Activated T-cell treated with anti-CD3 and anti-CD28 coated beads for 48 hours (primary cell): ENCODE measurements at regions not wholly inside any gene's neighbourhood (a gene's known extent, or its start where the extent isn't known, plus 50 kb on each side); places are given as distances from the start of the nearest gene placed in this dataset.
A peak's percentile ranks its signal among the peaks of the same experiment; 100 is the strongest.
"Not testable (repeated sequence)": the region's sequence is repeated elsewhere in the genome, so short reads cannot be mapped to it uniquely, and the experiment has no call there.

Experiments
- DNase-seq: peaks from one replicate; pipeline ENCODE4 v3.0.0-alpha.2; 2020; ENCODE audit warnings: low read depth

DNA sequence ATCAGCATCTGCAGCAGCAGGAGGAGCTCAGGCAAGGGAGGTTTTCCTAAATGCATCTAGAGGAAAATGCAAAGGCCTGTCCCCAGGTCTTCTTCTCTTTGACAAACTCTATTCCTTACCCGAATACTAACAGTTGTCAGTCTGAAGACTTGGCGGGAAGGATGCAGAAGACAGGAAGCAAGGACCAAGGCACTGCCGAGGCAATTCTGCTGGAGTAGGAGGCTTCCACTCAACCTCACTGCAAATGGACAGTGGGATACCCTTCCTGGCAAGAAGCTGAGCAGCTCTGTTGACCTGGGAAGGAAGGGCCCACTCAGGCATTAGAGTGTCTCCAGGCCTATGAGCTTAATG is 373.0 kb downstream of the CCSER2 start:
- DNase-seq, result no peak

DNA sequence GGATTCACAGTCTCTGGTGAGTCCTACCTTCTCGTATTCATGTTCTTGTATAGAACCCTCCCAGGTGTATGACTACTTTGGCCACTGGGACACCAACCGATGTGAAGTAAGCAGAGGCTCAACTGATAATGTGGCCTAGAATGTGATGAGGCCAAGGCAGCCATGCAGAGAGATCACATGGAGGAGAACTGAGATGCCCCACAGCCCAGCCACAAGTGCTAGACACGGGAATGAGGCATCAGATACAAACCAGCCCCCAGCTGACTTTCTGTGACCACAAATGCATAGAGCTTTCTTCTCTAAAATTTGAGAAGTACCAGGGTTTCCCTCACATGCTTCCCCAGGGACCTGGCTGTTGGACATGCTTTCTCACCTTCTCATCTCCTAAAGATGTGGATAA is 375.7 kb downstream of the CCSER2 start:
- no peak for DNase-seq

DNA sequence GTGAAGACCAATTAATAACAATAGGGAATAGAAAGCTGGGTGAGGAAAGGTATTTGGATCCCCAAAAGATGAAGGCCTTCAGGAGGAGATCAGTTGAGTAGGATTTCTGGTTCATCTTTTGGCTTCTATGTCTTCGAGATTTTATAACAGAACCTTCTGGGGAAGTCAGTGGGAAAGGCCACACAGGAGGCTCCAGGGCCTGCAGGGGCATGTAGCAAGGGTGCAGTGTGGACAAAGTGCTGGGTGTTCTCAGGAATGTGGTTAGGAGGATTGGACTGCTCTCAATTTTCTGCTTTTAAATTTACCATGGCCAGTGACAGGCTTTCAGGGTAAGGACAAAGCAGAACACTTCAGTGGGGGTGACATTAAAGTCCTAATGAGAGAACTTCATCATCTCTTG is 378.0 kb downstream of the CCSER2 start:
- no peak for DNase-seq

DNA sequence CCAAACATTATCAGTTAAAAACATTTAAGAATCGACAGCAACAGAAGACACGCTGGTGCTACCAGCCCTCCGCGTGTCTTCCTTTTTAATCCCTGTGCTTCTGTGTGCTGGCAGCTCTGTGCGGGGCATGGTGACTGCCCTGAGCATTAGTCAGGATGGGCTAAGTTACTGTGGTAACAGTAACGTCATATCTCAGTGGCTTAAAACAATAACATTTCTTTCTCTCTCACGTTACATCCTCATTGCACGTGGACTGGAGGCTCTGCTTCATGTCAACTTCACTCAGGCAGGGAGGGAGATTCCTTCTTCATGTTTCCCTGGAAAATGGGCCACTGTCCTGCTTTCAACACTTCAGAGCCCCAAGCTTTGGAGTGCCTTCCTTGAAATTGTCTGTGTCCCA is 378.5 kb downstream of the CCSER2 start:
- no peak for DNase-seq

DNA sequence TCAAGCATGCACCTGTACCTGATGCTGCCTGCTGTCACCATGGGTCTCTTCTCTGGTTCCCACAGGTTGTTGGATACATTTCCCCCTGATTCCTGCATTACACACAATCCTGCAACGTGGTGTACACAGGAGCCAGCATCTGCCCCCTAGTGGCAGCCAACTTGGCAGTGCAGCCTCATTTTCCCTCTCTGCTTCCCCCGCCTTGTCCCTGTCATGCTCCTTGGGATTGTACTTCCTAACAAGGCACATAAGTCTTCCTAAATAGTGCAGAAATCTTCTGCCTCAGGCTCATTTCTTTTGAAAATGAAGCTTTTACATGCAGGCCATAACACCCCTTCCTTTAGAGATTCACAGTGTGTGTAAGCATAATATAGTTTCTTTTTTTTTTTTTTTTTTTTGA is 387.5 kb downstream of the CCSER2 start:
- peak; percentile 1 for DNase-seq

DNA sequence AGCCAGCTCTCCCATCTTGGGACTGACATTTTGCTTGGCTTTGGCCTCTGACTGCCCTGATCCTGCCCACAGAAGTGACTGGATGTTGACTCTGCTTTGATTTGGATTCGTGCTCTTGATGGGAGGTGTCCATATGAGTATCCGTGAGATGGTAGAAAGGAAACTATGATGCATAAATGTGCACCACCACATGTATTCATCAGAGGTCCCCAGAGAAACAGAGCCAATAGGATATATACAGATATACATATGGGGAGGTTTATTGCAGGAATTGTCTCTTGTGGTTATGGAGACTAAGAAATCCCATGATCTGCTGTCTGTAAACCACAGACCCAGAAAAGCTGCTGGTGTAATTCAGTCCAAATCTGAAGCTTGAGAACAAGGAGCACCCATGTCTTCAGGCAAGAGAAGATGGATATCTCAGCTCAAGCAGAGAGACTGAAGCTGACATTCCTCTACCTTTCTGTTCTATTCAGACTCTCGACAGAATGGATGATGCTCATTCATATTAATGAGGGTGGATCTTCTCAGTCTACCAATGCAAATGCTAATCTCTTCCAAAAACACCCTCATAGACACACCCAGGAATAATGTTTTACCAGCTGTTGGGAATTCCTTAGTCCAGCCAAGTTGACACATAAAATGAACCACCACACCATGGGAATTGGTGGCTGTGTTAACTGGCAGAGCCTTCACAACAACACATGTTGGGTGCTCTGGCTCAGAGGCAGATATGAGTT is 390.7 kb downstream of the CCSER2 start:
- DNase-seq, result no peak

DNA sequence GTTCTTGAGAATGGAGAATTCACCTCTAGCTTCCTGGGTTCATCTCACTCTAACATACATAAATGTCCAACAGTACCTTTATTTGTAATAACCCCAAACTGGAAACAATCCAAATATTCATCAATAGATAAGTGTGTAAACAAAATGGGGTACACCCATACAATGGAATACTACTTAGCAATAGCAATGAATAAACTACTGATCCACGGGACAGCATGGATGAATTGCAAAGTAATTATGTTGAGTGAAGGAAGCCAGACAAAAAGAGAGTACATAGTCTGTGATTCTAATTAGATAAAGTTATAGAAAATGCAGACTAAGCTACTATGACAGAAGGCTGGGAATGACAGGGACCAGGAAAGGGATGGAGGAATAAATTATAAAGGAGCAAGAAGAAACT is 391.3 kb downstream of the CCSER2 start:
- DNase-seq, result no peak

DNA sequence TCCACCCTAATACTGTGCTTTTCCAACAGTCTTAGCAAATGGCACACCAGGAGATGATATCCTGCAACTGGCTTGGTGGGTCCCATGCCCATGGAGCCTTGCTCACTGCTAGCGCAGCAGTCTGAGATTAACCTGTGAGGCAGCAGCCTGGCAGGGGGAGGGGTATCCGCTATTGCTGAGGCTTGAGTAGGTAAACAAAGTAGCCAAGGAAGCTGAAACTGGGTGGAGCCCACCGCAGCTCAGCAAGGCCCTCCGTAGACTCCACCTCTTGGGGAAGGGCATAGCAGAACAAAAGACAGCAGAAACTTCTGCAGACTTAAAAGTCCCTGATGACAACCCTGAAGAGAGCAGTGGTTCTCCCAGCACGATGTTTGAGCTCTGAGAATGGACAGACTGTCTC is 399.0 kb downstream of the CCSER2 start:
- no peak for DNase-seq

DNA sequence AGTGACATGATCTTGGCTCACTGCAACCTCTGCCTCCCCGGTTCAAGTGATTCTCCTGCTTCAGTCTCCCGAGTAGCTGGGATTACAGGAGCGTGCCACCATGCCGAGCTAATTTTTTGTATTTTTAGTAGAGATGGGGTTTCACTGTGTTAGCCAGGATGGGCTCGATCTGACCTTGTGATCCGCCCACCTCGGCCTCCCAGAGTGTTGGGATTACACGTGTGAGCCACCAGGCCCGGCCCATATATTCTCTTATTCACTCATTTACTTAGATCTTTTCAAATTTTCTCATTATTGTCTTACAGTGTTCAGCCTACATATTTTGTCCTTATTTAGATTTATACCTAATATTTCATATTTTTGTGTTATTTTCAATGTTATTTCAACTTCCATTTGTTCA is 410.7 kb downstream of the CCSER2 start:
- DNase-seq, result not testable (repeated sequence)

DNA sequence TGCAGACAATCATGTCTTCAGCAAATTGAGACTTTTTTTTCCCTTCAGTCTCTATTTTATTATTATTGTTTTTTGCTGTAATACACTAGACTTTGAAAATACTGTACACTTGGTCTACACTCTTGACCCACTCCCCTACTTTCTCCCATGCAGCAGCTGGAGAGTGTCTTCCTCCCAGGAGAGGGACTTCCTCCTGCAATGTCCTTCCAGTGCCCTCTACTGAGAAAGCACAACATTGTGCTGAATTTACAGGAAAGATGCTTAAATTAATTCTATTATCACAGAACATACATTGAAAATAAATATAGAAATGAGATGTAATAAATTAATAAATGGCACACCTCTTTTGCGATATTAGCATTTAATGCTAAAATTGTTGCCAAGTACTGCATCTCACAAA is 411.3 kb downstream of the CCSER2 start:
- DNase-seq, result no peak

DNA sequence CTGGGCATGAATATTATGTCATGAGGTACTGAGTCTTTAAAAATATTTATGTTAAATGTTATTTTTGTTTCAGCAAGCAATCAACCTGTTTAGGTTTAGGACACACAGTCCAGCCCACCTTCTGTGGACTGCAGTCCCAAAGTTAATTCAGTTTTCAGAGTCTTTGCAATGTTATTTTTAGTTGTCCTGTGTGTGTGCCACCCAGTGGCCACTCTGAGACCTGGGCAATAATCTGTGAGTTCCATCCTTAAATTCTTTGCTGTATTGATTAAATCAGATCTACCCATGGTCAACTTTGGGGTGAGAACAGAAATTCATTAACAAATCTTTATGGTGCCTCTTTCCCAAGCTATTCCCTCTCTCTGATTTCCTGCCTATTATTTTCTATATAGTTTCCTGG is 415.1 kb downstream of the CCSER2 start:
- no peak for DNase-seq

DNA sequence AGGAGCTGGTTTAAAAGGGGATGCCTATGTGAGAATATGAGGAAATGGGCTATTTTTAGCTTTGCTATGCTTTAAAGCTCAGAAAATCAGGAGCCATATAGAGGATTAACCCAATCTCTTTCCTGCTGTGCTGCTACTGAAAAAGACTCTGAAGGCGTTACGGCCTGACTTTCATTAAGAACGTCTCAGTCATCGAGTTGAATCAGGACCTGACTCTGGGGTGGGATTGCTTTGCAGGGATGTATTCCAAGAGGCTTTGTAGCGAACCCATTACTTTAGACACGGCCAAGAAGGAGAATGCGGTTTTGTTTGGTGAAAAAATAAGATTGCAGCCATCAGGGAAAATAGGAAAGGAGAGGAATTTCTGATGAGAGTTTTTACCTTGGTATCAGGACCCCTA is 426.9 kb downstream of the CCSER2 start:
- DNase-seq, result no peak

DNA sequence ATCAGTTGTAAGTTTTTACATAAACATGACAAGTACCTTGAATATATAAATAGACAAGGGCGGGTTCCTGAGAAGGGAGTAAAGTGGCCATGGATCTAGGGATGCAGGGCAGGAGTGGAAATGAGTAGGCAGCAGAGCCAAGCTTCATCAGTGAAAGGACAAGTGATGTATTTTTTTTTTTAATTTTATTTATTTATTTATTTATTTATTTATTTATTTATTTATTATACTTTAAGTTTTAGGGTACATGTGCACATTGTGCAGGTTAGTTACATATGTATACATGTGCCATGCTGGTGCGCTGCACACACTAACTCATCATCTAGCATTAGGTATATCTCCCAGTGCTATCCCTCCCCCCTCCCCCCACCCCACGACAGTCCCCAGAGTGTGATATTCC is 428.3 kb downstream of the CCSER2 start:
- DNase-seq, result not testable (repeated sequence)

DNA sequence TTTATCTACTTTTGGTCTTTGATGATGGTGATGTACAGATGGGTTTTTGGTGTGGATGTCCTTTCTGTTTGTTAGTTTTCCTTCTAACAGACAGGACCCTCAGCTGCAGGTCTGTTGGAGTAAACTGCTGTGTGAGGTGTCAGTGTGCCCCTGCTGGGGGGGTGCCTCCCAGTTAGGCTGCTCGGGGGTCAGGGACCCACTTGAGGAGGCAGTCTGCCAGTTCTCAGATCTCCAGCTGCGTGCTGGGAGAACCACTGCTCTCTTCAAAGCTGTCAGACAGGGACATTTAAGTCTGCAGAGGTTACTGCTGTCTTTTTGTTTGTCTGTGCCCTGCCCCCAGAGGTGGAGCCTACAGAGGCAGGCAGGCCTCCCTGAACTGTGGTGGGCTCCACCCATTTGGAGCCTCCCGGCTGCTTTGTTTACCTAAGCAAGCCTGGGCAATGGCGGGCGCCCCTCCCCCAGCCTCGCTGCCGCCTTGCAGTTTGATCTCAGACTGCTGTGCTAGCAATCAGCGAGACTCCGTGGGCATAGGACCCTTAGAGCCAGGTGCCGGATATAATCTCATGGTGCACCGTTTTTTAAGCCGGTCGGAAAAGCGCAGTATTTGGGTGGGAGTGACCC is 433.7 kb downstream of the CCSER2 start:
- DNase-seq, result not testable (repeated sequence)

DNA sequence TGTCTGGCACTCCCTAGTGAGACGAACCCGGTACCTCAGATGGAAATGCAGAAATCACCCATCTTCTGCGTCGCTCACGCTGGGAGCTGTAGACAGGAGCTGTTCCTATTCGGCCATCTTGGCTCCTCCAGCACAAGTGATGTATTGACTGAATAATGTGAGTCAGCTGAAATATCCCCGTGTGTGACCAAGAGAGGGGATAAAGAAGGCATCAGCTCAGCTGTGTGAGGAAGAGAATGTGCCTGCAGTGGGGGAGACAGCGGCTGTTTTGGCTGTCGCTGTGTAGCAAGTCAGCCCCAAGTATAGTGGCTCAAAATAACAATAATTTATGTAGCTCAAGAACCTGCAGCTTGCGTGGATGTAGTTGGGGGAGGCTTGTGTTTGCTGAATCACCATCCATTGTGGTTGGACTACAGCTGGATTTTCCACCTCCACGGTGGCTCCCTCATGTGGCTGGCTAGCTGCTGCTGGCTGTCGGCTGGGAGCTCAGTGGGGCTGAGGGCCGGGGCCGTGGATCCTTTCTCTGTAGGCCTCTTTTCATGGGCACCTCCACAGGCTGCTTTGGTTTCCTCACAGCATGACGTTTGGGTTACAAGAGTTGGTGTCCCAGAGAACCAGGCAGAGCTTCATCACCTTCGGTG is 434.5 kb downstream of the CCSER2 start:
- DNase-seq, result no peak

DNA sequence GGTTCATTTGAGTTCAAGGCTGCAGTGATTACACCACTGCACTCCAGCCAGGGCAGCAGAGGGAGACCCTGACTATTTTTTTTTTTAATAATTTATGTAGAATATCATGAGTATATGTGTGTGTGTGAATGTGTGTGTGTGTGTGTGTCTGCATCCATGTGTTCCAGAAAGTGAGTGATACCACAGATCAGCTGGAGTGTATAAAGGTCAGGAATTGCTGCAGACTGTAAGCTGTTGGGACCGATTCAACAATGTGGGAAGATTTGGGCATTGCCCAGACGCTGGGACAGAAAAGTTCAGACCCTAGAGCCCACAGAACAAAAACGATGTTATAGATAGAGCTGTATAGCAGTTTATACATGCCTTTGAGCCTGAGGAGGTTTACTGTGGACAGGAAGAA is 435.6 kb downstream of the CCSER2 start:
- DNase-seq, result no peak

DNA sequence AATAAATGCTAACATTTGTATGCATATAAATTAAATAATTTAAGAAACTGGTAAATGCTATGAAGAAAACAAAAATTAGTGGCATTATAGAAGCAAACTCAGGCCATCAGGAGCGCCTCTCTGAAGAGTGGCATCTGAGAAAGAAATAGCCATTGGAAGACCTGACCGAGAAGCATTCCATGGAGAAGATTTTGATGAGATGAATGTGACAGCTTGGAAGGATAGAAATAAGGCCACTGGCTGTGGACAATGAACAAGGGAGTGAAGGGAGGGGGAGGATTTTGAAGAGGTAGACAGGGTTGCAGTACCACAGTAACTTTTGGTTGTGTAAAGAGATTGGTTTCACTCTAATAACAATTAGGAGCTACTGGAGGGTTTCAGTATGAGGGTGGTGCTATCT is 436.7 kb downstream of the CCSER2 start:
- DNase-seq, result no peak

DNA sequence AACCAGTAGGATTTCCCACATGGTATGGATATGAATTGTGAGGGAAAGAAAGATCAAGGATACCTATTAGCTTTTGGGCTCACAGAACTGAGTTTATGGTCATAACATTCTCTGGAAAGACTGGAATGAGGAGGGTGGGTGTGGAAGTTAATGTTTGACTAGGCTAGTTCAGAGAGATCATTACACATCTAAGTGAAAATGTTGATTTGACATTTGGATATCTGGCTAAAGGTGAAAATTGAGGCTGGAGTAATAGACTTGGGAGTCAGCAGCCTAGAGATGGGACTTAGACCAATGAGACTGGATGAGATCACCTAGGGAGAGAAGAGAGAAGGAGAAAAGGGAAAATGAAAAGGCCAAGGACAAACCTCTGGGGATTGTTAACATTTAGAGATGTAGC is 437.3 kb downstream of the CCSER2 start:
- no peak for DNase-seq

DNA sequence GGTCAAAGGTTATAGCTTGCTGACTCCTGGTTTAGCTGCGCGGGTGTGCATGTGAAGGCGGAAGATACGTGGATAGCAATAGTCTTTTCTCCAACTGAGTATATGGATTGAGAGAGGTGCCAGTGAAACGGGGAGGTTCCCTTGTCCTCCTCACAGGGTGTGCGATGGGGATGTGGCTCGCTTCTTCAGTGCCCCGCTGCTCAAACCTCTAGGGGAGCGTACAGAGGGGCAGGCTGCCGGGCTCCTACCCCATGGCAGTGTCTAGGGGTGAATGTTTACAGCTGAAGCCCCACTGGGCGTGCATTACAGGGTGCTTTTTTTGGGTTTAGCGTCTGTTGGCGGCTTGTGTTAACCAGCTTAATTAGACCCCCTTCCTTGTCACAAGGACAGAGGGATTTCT is 438.5 kb downstream of the CCSER2 start:
- DNase-seq, result no peak

DNA sequence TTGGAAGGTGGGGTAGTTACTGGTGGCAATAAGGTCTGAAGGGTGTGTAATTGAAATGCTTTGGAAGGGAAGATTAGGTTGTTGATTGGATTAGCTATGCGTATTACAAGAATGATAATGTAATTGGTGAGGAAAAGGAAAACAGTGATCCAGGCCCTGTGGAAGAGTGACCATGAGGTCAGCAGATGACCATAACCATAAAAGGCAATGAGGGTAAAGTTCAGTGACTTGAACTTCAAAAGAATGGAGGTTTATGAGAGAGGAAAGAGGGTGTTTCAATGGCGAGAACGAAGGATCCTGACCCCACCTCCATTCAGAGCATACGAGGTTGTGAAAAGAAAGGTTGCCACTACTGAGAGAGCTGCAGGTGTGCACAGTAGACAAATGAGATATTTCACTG is 439.7 kb downstream of the CCSER2 start:
- DNase-seq, result no peak

DNA sequence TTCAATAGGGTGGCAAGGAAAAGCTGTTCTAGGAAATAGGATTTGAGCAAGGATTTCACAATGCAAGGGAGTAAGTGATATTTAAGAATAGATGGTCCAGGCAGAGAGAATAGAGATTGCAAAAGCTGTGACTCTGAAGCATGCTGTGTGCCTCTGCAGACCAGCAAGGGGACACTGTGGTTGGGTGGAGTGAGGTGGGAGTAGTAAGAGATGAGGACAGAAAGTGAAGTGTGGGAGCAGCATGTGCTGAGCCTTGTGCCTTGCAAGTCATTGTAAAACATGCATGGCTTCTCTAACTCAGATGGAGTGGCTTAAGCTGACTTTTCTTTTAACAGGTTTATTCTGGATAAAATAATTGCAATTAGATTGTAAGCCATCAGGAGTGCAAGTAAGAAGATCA is 442.4 kb downstream of the CCSER2 start:
- DNase-seq, result no peak

DNA sequence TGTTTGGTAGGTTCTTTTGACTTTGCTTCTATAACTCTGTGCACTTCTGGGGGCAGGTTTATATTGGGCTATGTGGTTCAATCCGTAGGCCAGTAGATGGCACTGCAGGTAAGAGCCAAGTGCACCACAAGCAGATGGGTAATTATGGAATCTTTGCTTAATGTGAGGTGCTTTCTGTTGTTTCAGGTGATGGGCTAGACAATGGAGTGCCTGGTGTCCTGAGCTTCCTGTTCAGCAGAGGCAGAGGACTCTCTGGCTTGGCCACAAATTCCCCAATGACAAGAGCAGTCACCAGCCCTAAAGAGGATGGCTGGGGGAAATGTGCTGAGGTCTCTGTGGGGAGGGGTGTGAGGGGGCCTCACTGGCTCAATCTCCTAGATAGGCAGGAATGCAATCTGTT is 455.0 kb downstream of the CCSER2 start:
- DNase-seq, result no peak

DNA sequence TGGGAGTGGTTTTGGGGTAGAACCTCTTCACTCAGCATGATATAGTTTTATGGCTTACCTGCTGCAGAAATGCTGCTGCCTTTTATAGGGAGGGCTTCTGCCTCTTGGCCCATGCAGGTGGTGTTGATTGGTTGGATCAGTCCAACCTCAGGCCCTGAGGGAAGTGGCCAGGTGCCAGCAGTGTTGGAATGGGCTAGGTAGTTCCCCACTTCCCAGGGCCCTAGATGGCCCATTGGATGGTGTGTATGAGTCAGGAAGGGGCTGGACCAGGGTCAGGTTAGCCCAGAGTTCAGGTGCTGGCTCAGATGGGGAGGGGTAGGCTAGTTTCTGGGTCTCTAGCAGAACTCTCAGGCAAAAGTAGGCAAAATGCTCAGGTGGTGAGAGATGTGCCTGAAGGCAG is 455.5 kb downstream of the CCSER2 start:
- no peak for DNase-seq

DNA sequence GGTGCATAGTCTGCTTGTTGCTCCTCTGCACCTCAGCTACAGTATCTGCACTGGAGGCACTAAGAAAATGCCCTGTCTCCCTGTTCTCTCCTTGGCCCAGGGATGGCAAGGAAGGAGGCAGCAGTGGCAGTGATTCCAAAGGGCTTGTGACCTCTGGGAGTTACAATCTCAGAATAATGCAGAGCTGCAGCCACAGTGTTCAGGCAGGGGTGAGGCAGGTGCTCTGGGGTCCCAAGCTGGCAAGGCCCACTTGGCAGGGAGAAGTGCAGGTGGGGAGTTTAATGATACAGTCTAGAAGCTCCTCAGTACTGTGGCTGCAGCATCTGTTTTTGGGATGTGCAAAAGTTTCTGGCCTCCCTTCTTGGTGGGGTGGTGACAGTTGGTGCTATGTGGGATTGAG is 456.4 kb downstream of the CCSER2 start:
- DNase-seq, result no peak
